Mucosa of descending colon (tissue), 3 donors: ENCODE measurements at regions not wholly inside any gene's neighbourhood (a gene's known extent, or its start where the extent isn't known, plus 50 kb on each side); places are given as distances from the start of the nearest gene placed in this dataset.
"Not testable (repeated sequence)": the region's sequence is repeated elsewhere in the genome, so short reads cannot be mapped to it uniquely, and the experiment has no call there.

Experiments used
- ATAC-seq: fragments of 200-7000 bp; cut with Tn5 transposase; one replicate; pipeline ENCODE4 v1.9.1; 2020; ENCODE audit warnings: mild to moderate bottlenecking, moderate library complexity
- DNase-seq, 3 donors: peaks; one replicate each; pipeline ENCODE4 v3.0.0-alpha.2; 2020
- H3K36me3 ChIP-seq: fragments of 200-600 bp; one replicate; pipeline ENCODE4 v1.8.0; 2021; ENCODE audit warnings: low read depth, mild to moderate bottlenecking
- H3K4me1 ChIP-seq: fragments of 200-600 bp; one replicate; pipeline ENCODE4 v1.8.0; 2021; ENCODE audit warnings: low read depth, mild to moderate bottlenecking
- H3K4me3 ChIP-seq: fragments of 200-600 bp; one replicate; pipeline ENCODE4 v1.8.0; 2021; ENCODE audit warnings: mild to moderate bottlenecking
- H3K9me3 ChIP-seq: fragments of 200-600 bp; one replicate; pipeline ENCODE4 v1.8.0; 2021; ENCODE audit warnings: mild to moderate bottlenecking
- CTCF ChIP-seq: fragments of 200-600 bp; IDR thresholded peaks from one replicate; pipeline ENCODE4 v1.8.0; 2022; ENCODE audit warnings: antibody characterized with exemption, mild to moderate bottlenecking
- intact Hi-C, 2 donors: fragments of 100-400 bp; cut with DNase I in 1 of 2; cut with micrococcal nuclease in 1 of 2; formaldehyde crosslinking; loops; one replicate each; pipeline versions ENCODE4 v1.11.0 to v1.11.1; 2022; cut with DNase I, micrococcal nuclease
- donor health status: DM: no; HTN: no; CAD: no; lungs with moderate emphysema.
- donor health status: DM: no; HTN: no; CAD: no.
- donor health status: DM: no; HTN: yes; CAD: no.

GRCh38 chr12:34306133-34306830 is 284.0 kb downstream of the ALG10 start:
- Histone ChIP-seq H3K36me3 (no peaks in the 10 kb centered on the region), H3K4me3 (no peak overlapping the region), H3K4me1 (no peaks in the 10 kb centered on the region), H3K9me3 (peaks cover 98% of the 10 kb centered on the region)
- ATAC-seq (no peak), DNase-seq (no peak)
- TF ChIP-seq CTCF, result no peak
- intact Hi-C loops, result no loop called here

- H3K4me3 ChIP-seq, ATAC-seq, DNase-seq, H3K4me1 ChIP-seq, intact Hi-C loops, H3K36me3 ChIP-seq: not testable (repeated sequence)
- peaks cover 98% of the 10 kb centered on the region for H3K9me3 ChIP-seq
Observed at GRCh38 chr12:34309806-34310804, 287.8 kb downstream of the ALG10 start.

- intact Hi-C loops, result no loop called here
- H3K9me3 ChIP-seq, result peaks cover 97% of the 10 kb centered on the region
Observed at GRCh38 chr12:34311337-34311736, 289.0 kb downstream of the ALG10 start.

GRCh38 chr12:34327671-34328070 is 305.4 kb downstream of the ALG10 start:
- no peaks in the 10 kb centered on the region for H3K36me3 ChIP-seq
- no peak overlapping the region for H3K4me3 ChIP-seq
- peaks cover 98% of the 10 kb centered on the region for H3K9me3 ChIP-seq
- DNase-seq, result no peak
- ATAC-seq, result no peak
- intact Hi-C loops, result no loop called here
- H3K4me1 ChIP-seq, result no peaks in the 10 kb centered on the region
- no peak for TF ChIP-seq CTCF

More at GRCh38 chr12:34311337-34311736, 289.0 kb downstream of the ALG10 start:
- no peak for ATAC-seq
- Histone ChIP-seq H3K36me3 (no peaks in the 10 kb centered on the region), H3K4me1 (no peaks in the 10 kb centered on the region), H3K4me3 (no peak overlapping the region)
- TF ChIP-seq CTCF, result no peak
- no peak for DNase-seq

GRCh38 chr12:34333337-34333736 is 311.0 kb downstream of the ALG10 start:
- ATAC-seq, result no peak
- Histone ChIP-seq H3K9me3 (peaks cover 98% of the 10 kb centered on the region), H3K4me1 (no peaks in the 10 kb centered on the region), H3K4me3 (no peak overlapping the region), H3K36me3 (no peaks in the 10 kb centered on the region)
- TF ChIP-seq CTCF, result no peak
- DNase-seq, result no peak
- intact Hi-C loops, result no loop called here

- TF ChIP-seq CTCF, result no peak
- DNase-seq, result no peak
- Histone ChIP-seq H3K36me3 (no peaks in the 10 kb centered on the region), H3K4me1 (no peaks in the 10 kb centered on the region), H3K4me3 (no peak overlapping the region), H3K9me3 (peaks cover 98% of the 10 kb centered on the region)
- intact Hi-C loops, result no loop called here
- no peak for ATAC-seq
Observed at GRCh38 chr12:34334538-34334937, 312.2 kb downstream of the ALG10 start.
